Upper lobe of left lung (tissue), 6 donors: ENCODE measurements at regions not wholly inside any gene's neighbourhood (a gene's known extent, or its start where the extent isn't known, plus 50 kb on each side); places are given as distances from the start of the nearest gene placed in this dataset.

Experiments
- ATAC-seq, 2 donors: fragments of 200-7000 bp; cut with Tn5 transposase; one replicate each; pipeline ENCODE4 v1.9.1; 2022; ENCODE audit warnings: mild to moderate bottlenecking in 2 of 2, moderate library complexity in 2 of 2; ENCODE audit not compliant: low FRiP score in 2 of 2
- DNase-seq, 2 donors: peaks; one replicate each; pipeline ENCODE4 v3.0.0-alpha.2; 2019 to 2020
- H3K27ac ChIP-seq, 4 donors: fragments of 200-600 bp; sonication (generic); one replicate each; pipeline ENCODE4 v1.5.1; 2016 to 2019
- H3K27me3 ChIP-seq, 4 donors: fragments of 200-600 bp; sonication (generic); one replicate each; pipeline ENCODE4 v1.5.1; 2017 to 2019
- H3K36me3 ChIP-seq, 4 donors: fragments of 200-600 bp; sonication (generic); one replicate each; pipeline ENCODE4 v1.5.1; 2016 to 2019
- H3K4me1 ChIP-seq, 4 donors: fragments of 200-600 bp; sonication (generic); one replicate each; pipeline ENCODE4 v1.5.1; 2018 to 2019
- H3K4me3 ChIP-seq, 4 donors: fragments of 200-600 bp; sonication (generic); one replicate each; pipeline ENCODE4 v1.5.1; 2017 to 2019; ENCODE audit warnings: mild to moderate bottlenecking in 2 of 4, moderate library complexity in 1 of 4
- H3K9me3 ChIP-seq, 4 donors: fragments of 200-600 bp; sonication (generic); one replicate each; pipeline ENCODE4 v1.5.1; 2018 to 2019
- EP300 ChIP-seq, 4 donors: sonication (generic); formaldehyde crosslinking; IDR thresholded peaks; one replicate each; pipeline ENCODE4 v1.5.1; 2017; ENCODE audit warnings: antibody characterized with exemption in 4 of 4, control low read depth in 2 of 4
- POLR2A ChIP-seq, 4 donors: fragments of 450-650 bp; IDR thresholded peaks; one replicate each; pipeline ENCODE4 v1.5.1; 2016 to 2017; ENCODE audit warnings: antibody characterized with exemption in 4 of 4, mild to moderate bottlenecking in 2 of 4
- POLR2AphosphoS5 ChIP-seq, 2 donors: sonication (generic); formaldehyde crosslinking; IDR thresholded peaks; one replicate each; pipeline ENCODE4 v1.5.1; 2017; ENCODE audit warnings: antibody characterized with exemption in 2 of 2
- WGBS, 2 donors: methylation state at CpG; one replicate each; pipeline ENCODE4 v1.1.5; 2017 to 2018; 5-methylcytosine and 5-hydroxymethylcytosine counted together
- TF ChIP-seq, protein P1 (sequence below), 6 experiments: fragments of 450-650 bp in 4 of 6; fragments of 200-600 bp in 2 of 6; sonication (generic) in 2 of 6; IDR thresholded peaks; one replicate each; pipeline ENCODE4 v1.5.1; 2016 to 2019; ENCODE audit warnings: antibody characterized with exemption in 6 of 6
- donor health status: DM: no; HTN: no; CAD: no; lungs with moderate emphysema.
- donor health status: DM: no; HTN: yes; CAD: no; lungs with severe emphysema.

GRCh38 chr2:161044921-161045320 is 115.3 kb upstream of the TANK start:
- Histone ChIP-seq H3K4me3 (no peak overlapping the region), H3K27me3 (no peaks in the 10 kb centered on the region), H3K27ac (no peak overlapping the region), H3K4me1 (peaks cover 0 to 5% (median 0%) of the 10 kb centered on the region in 4 donors), H3K9me3 (no peaks in the 10 kb centered on the region), H3K36me3 (no peaks in the 10 kb centered on the region)
- no peak for TF ChIP-seq POLR2AphosphoS5 (IDR thresholded peaks at IDR 0.05)
- no peak for TF ChIP-seq POLR2A (IDR thresholded peaks at IDR 0.05)
- TF ChIP-seq EP300 (IDR thresholded peaks at IDR 0.05): no peak
- TF ChIP-seq, protein P1, sequence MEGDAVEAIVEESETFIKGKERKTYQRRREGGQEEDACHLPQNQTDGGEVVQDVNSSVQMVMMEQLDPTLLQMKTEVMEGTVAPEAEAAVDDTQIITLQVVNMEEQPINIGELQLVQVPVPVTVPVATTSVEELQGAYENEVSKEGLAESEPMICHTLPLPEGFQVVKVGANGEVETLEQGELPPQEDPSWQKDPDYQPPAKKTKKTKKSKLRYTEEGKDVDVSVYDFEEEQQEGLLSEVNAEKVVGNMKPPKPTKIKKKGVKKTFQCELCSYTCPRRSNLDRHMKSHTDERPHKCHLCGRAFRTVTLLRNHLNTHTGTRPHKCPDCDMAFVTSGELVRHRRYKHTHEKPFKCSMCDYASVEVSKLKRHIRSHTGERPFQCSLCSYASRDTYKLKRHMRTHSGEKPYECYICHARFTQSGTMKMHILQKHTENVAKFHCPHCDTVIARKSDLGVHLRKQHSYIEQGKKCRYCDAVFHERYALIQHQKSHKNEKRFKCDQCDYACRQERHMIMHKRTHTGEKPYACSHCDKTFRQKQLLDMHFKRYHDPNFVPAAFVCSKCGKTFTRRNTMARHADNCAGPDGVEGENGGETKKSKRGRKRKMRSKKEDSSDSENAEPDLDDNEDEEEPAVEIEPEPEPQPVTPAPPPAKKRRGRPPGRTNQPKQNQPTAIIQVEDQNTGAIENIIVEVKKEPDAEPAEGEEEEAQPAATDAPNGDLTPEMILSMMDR (IDR thresholded peaks at IDR 0.05): no peak
- ATAC-seq: peak in 1 of 2 donors; percentile 57
- WGBS, 2 donors: 73 to 78% methylated on average over 1 of the region's 1 CpG
- no peak for DNase-seq

DNA sequence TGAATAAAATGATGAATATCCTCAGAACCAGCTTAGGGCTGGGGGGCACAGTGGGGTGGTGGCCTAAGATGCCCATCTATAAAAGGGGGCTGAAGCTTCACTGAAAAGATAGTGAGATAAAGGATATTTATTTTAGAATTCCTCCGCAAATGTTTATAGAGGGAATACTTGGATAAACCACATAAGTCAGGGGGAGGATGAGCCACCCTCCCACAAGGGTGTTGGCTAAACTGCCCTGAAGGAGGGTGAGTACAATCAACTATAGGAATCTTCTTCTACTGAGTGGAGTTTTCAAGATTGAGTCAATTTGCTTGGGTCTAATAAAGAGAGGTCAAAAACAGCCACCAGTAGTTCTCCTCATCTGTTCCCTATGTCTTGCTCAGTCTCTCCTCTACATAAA is 114.5 kb upstream of the TANK start:
- WGBS, 2 donors: 71 to 74% methylated on average over 1 of the region's 1 CpG
- ATAC-seq (no peak), DNase-seq (no peak)
- no peak overlapping the region for H3K4me3 ChIP-seq
- H3K36me3 ChIP-seq: no peaks in the 10 kb centered on the region
- TF ChIP-seq, protein P1 (IDR thresholded peaks at IDR 0.05): no peak
- TF ChIP-seq POLR2AphosphoS5 (IDR thresholded peaks at IDR 0.05) (no peak), POLR2A (IDR thresholded peaks at IDR 0.05) (no peak), EP300 (IDR thresholded peaks at IDR 0.05) (no peak)
- H3K27me3 ChIP-seq: no peaks in the 10 kb centered on the region
- no peaks in the 10 kb centered on the region for H3K9me3 ChIP-seq
- peak overlapping the region in 1 of 4 donors; percentile 44 for H3K27ac ChIP-seq
- peaks cover 0 to 5% (median 0%) of the 10 kb centered on the region in 4 donors for H3K4me1 ChIP-seq

- Histone ChIP-seq H3K4me3 (no peak overlapping the region), H3K36me3 (no peaks in the 10 kb centered on the region), H3K27ac (no peak overlapping the region), H3K27me3 (no peaks in the 10 kb centered on the region), H3K9me3 (no peaks in the 10 kb centered on the region), H3K4me1 (peaks cover 0 to 5% (median 0%) of the 10 kb centered on the region in 4 donors)
- 97 to 100% methylated on average over 2 of the region's 2 CpGs for WGBS, 2 donors
- no peak for TF ChIP-seq POLR2A (IDR thresholded peaks at IDR 0.05)
- TF ChIP-seq POLR2AphosphoS5 (IDR thresholded peaks at IDR 0.05): no peak
- TF ChIP-seq, protein P1 (IDR thresholded peaks at IDR 0.05): no peak
- no peak for TF ChIP-seq EP300 (IDR thresholded peaks at IDR 0.05)
- no peak for DNase-seq
- ATAC-seq: no peak
Observed at GRCh38 chr2:161046876-161047275, 113.4 kb upstream of the TANK start.

GRCh38 chr2:161048317-161048716 is 111.9 kb upstream of the TANK start:
- 61 to 88% methylated on average over 3 of the region's 3 CpGs for WGBS, 2 donors
- H3K27ac ChIP-seq: no peak overlapping the region
- H3K27me3 ChIP-seq: no peaks in the 10 kb centered on the region

GRCh38 chr2:161049559-161049958 is 110.7 kb upstream of the TANK start:
- no peak for ATAC-seq
- no peaks in the 10 kb centered on the region for H3K4me1 ChIP-seq
- WGBS, 2 donors: 94 to 100% methylated on average over 1 of the region's 1 CpG
- no peak overlapping the region for H3K4me3 ChIP-seq
- no peak overlapping the region for H3K27ac ChIP-seq
- no peaks in the 10 kb centered on the region for H3K27me3 ChIP-seq
- TF ChIP-seq POLR2AphosphoS5 (IDR thresholded peaks at IDR 0.05) (no peak), POLR2A (IDR thresholded peaks at IDR 0.05) (no peak), EP300 (IDR thresholded peaks at IDR 0.05) (no peak)
- TF ChIP-seq, protein P1 (IDR thresholded peaks at IDR 0.05): no peak
- H3K36me3 ChIP-seq: no peaks in the 10 kb centered on the region
- no peaks in the 10 kb centered on the region for H3K9me3 ChIP-seq
- DNase-seq: no peak

More at GRCh38 chr2:161048317-161048716, 111.9 kb upstream of the TANK start:
- DNase-seq (no peak), ATAC-seq (no peak)
- Histone ChIP-seq H3K36me3 (no peaks in the 10 kb centered on the region), H3K9me3 (no peaks in the 10 kb centered on the region), H3K4me3 (no peak overlapping the region), H3K4me1 (peaks cover 0 to 5% (median 0%) of the 10 kb centered on the region in 4 donors)
- TF ChIP-seq, protein P1 (IDR thresholded peaks at IDR 0.05): no peak
- TF ChIP-seq POLR2AphosphoS5 (IDR thresholded peaks at IDR 0.05) (no peak), EP300 (IDR thresholded peaks at IDR 0.05) (no peak), POLR2A (IDR thresholded peaks at IDR 0.05) (no peak)
